ENCODE measurements at regions not wholly inside any gene's neighbourhood (a gene's known extent, or its start where the extent isn't known, plus 50 kb on each side); places are given as distances from the start of the nearest gene placed in this dataset.
"Not testable (repeated sequence)": the region's sequence is repeated elsewhere in the genome, so short reads cannot be mapped to it uniquely, and the experiment has no call there.

DNA sequence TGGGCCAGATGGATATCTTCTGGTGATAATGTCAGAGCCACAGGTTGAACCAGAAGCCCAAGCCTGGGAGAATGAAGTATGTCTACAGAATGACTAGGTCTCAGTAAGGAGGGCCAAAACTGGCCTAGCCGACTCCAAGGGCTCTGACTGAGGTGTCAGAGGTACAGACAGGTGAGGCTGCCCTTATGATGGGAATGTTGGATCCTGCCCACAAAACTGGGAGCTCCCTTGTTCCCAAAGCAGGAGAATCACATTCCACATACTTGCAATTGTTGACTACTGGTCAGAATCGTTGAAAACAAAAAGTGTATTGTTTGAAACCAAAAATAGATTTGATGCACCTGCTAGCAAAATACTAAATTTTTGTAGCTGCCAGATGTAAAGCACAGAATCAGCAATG is 350.2 kb downstream of the BCL2L11 start:
- not testable (repeated sequence) for DNase-seq (ENCODE audit: low spot score)

DNA sequence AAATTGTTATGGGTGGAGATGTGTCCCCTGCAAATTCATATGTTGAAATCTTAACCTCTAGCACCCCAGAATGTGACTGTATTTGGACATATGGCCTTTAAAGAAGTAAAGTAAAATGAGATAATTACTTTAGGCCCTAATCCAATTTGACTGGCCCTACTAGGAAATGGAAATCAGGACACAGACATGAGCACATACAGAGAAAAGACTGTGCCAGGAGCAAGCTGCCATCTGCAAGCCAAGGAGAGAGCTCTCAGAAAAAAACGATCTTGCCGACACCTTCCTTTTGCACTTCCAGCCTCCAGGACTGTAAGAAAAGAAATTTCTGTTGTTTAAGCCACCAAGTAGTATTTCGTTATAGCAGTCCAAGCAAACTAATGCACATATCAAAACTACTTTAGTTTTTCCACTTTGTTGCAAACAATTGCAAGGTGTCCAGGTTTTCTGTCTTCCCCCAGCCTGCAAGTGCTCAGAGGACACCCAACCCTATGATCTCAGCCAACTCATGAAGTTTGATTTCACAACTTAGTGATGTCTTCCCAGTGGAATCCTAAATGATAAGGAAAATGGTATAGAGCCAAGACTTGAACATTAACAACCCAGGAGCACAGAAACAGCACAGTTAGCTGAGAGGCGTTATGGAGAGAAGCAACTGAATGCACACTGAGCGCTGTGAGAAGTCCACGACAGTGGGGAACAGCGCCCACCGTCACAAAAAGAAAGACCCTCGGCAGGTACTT is 351.2 kb downstream of the BCL2L11 start:
- DNase-seq (ENCODE audit: low spot score), result not testable (repeated sequence)

DNA sequence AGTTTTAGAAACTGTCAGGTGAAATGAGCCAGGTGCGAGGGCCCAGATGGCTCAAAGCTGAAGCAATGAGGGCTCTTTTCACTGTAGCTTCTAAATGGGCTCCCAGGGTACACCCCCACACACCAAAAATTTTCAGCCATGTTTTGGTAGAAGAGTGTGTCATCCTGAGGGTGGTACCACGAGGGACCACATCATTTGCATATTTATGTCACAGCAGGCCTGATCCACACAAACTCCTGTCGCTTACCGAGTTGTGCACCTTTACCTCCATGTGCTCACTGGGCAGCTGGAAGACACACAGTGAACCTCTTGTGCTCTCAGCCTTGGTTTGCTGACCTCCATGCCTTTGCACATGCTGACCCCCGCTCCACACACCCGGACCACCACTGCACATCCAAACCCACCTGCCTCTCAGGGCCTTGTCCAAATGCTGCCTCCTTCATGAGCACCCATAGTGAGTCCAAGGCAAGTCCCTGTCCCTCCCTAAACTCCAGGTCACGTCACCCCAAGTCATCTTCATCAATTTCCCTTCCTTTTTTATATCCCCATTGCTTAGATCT is 352.2 kb downstream of the BCL2L11 start:
- not testable (repeated sequence) for DNase-seq (ENCODE audit: low spot score)

DNA sequence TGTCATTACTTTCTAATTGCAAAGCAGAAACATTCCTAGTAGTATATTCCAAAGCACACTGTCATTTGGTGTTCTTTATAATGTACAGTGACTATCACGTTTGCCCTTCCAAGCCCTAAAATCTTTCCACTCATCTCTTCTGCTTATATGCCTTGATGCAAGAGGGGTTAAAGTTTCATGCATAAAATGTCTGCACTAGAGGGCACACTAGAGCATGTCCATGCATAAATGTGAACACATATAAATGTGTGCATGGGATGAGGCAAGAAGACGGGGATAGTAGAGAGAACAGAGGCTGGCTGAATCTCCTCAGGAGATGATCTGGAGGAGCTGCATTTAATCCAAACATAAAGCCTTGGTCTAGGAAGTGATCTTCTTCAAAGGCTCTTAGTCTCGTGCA is 352.8 kb downstream of the BCL2L11 start:
- not testable (repeated sequence) for DNase-seq (ENCODE audit: low spot score)

DNA sequence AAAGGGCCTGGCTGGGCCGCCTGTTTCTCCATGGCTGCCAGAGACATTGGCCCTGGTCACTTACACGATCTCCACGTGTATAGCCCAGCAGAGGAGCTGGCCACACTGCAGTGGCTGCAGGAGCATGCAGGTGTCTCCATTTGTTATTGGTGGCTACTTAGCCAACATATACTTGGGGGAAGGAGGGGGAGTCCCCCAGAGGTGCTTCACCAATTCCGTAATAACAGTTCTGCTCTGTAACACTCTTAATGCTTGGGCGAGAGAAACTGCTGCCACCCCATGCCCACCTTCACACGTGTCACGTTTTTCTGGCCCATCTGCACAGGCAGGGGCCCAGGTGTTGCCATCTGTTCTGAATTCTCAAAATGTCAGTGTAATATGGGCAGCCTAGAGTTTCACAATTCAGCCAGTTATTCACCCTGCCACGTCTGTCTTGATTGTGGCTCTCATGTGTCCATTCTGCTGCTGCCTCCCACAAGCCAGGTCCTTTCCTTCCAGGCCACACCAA is 353.5 kb downstream of the BCL2L11 start:
- not testable (repeated sequence) for DNase-seq (ENCODE audit: low spot score)

DNA sequence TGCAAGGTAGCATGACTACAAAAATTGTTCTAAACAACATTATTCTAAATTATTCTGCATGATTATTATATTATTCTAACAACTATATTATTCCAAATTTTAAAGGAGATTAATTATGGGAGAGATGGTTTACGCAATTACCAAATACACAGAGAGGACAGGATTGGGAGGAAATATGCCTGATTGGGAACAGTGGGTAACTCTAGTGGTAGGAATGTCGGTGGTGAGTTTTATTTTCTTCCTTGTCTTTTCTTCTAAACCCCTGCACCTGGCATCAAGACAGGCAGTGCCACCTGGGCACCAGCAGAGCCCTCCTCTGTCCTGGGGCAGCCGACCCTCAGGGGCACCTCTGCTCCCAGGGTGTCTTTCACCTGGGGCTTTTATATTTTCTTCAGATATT is 357.6 kb downstream of the BCL2L11 start:
- not testable (repeated sequence) for DNase-seq (ENCODE audit: low spot score)

DNA sequence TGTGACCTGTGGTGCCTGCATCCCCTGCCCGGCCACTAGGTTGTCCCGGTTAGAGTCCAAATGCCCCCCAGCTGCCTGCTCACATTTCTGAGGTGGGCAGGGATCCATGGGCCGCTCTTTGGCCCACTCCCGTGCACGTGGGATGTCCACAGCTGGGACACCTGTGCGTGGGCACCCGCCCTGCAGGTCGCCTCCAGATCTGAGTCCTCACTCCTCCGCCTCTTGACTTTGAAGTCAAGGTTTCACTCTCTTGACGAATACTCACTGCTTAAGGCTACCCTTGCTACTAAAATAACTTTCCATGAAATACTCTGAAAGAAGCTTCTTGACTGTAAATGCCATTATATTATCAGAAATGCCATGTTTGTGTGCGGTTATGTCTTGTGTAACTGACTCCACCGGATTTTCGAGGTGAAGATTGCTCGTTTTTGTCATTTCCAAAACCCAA is 358.2 kb downstream of the BCL2L11 start:
- DNase-seq (ENCODE audit: low spot score), result not testable (repeated sequence)

DNA sequence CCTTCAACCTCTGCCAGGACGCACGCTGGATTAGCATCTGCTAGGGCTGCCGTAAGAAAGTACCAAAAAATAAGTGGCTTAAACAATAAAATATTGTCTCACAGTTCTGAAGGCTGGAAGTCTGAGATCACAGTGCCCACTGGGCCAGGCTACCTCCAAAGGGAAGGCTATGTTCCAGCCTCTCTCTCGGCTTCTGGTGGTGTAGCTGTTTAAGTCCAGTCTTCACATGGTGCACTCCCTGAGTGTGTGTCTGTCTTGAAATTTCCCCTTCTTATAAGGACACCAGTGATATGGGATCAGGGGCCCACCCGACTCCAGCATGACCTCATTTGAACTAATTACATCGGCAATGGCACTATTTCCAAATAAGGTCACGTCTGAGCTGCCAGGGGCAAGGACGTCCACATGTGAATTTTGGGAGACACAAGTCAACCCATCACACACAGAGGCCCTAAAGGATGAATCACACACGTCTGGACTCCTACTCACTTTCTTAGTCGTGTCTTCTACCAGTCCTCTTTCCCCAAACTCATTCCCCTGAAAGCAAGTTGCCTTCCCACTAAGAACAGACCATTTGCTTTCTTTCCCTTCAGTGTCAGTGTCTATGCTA is 359.4 kb downstream of the BCL2L11 start:
- not testable (repeated sequence) for DNase-seq (ENCODE audit: low spot score)

DNA sequence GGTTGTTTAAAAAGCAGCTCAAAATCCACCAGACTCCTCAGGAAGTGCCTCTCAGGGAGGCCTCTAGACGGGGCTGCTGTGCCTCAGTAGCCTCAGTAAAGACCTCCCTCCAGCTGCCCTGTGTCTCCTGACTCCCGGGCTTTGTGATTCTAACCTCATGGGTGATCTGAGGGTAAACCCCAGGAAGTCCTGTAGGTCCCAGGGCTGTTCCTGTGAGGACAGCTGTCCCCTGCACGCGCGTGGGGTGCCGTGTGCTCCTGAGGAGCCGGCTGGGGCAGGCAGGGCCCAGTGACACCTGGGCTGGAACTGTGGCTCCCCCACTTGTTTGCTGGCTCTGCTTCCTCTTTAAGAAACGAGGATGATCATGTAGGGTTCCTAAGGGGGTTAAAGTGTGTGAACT is 359.9 kb downstream of the BCL2L11 start:
- DNase-seq (ENCODE audit: low spot score), result not testable (repeated sequence)

DNA sequence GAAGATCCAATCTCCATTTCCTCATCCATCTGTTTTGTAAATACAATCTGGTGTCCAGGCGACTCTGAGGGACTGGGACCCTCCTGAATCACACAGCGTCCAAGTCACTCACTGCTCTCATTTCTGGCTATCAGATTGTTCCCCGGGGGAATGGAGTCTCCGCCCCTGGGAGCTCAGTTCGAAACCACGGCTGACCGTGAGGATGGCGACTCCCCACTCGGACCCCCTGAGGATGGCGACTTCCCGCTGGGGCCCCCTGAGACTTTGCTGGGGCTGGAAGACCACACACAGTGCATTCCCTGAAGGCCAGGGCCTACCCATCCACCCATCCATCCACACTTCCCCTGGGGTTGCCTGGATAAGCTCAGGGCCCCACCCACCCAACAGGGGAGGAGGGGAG is 360.5 kb downstream of the BCL2L11 start:
- not testable (repeated sequence) for DNase-seq (ENCODE audit: low spot score)

DNA sequence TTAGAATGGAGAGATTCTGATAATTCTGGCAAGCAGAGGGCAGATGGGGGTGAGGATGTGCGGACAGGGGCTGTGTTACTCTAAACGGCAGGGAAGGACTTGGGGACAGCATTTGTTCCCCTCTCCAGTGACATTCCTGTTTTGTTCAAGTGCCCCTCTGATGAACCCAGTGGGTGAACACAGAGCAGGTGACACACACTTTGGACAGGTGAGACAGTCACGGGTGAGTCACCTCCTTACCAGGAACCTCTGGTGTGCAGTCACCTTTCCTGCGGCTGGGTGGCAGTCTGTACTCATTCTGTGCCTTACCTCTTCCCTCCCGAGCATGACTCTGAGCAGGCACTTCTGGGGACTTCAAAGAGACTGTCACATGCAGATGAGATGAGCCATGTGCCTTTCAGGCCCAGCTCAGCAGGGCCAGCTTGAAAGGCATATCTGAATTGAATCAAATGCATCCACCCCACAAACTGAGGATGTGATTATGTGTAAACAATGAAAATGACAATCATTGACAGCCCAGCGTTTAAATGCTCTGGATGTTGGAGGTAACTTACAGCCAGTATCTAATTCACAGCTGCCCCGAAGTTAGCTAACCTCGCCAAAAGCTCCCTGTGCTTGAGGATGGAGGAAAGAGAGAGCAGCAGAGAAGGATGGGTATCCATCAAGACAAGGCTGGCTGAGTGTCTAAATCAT is 362.4 kb downstream of the BCL2L11 start:
- not testable (repeated sequence) for DNase-seq (ENCODE audit: low spot score)

DNA sequence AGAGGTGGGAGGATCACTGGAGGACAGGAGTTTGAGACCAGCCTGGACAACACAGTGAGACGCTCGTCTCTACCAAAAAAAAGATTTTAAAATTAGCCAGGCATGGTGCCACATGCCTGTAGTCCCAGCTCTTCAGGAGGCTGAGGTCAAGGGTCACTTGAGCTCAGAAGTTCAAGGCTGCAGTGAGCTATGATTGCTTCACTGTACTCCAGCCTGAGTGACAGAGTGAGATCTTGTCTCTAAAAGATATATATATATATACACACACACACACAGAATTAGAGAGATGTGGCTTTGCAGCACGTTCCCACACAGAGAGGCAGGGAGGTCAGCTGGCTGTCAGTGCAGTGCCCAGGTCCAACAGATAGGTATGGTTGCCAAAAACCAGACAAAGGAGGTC is 363.4 kb downstream of the BCL2L11 start:
- not testable (repeated sequence) for DNase-seq (ENCODE audit: low spot score)

DNA sequence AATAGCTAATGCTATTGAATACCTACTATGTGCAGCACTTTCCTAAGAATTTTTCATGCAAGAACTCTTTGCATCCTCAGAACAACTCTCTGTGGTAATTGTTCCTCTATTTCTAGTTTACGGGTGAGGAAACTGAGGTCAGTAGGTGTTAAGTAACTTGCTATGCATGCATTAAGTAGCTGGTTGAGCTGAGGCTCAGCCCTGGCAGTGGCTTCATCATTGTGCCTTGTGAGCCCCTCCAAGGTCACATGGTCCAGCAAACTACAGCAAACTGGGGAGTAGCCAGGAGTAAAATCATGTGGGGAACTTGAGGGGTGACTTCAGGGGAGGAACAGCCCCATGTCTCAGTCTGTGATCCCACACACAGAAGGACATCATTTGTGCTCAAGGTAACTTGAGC is 365.2 kb downstream of the BCL2L11 start:
- DNase-seq (ENCODE audit: low spot score), result not testable (repeated sequence)

DNA sequence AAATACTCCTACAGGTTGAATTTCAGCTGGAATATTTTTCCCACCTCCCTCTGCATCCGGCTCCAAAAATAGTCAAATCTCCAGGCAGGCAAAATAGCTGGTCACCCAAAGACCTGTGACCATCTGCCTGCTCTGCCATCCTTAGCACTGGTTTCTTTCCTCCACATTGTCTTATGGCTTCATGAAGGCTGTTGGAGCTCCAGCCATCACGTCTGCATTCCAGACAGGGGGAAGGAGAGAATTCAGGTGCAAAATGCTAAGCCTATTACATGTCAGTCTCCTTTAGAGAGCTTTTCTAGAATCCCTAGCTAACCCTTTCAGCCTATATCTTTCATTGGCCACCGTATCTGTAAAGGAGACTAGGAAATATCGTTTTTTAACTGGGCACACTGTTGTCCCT is 367.7 kb downstream of the BCL2L11 start:
- not testable (repeated sequence) for DNase-seq (ENCODE audit: low spot score)

DNA sequence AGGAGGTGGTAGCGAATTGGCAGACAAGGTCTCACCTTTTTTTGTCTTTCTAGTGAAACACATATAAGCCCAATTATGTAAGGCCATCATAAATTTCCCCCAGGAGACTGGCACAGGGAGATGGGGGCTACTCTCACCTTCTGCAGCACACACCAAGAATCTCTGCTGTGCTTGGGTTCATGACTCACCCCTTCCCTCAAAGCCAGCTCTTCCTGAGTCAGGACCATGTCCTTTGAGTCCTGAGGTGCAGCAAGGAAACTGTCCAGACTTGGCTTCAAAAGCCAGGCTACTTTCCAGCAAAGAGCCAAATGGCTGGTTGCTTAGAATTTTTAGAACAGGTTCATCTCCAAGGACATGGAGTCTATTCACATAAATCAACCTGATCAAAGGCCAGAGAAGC is 368.7 kb downstream of the BCL2L11 start:
- not testable (repeated sequence) for DNase-seq (ENCODE audit: low spot score)

DNA sequence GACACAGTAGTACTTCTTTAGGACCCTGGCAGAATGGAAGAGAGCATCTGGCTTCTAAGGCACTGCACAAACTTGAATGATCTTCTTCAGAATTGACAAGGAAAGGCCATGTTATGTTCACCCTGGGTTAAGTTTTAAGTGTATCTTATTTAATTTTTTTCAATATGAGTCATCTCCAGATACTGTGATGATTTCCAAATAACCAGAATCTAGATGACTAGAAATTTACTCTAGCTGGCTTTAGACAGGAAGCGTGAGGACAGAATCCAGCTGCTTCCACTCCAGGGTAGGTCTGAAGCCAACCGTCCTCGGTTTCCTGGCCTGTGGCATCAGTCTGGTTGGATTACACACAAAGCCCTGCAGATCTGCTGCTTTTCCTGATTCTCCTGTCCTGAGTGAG is 370.5 kb downstream of the BCL2L11 start:
- DNase-seq (ENCODE audit: low spot score), result not testable (repeated sequence)

DNA sequence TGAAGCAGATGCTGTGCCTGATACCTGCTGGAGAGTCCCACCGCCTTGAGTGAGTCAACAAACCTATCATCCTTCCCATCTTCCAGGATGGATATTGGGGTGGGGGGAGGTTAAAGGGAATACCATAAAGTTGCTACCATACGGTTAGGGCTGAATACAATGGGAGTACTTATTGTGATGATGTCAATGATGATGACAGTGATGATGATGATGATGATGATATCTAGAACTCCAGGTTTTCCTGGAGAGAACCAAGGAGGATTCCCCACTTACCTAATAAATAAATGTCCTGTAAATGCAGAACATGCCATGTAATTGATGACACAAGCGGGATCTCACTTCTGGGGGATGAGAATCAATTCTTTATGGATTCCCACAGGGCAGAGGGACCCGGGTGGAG is 370.9 kb downstream of the BCL2L11 start:
- DNase-seq (ENCODE audit: low spot score), result not testable (repeated sequence)

DNA sequence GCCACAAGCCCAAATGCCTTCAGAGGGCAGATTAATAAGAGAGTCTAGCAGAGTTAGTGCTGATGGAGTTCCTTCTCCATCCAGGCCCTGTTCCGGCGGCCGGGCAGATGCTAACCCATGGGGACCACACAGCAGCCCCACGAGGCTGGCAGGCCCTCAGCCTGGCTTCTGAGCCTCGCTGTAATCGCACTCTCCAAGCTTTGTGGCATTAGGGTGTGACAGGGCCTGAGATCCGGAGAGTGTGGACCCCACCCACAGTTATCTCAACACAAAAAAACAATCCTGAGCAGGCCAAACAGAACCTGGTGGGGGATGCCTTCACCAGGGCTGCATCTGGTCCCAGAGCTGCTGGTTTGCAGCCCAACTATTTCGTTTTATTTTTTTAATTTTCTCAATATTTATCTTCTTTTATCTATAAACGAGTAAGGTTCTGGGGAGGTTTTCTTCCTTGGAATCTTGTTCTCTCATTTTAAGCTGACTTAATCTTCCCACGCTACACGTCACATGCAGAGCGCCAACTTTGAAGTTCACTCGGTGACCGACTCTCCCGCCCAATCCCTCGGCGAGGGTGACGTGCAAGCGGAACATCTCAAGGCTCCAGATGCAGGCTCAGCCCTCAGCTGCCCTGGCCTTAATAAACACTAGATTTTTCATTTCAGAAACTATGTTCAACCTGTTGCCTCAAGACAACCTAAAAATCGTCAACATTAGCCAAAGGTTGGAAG is 372.4 kb downstream of the BCL2L11 start:
- DNase-seq (ENCODE audit: low spot score), result not testable (repeated sequence)

DNA sequence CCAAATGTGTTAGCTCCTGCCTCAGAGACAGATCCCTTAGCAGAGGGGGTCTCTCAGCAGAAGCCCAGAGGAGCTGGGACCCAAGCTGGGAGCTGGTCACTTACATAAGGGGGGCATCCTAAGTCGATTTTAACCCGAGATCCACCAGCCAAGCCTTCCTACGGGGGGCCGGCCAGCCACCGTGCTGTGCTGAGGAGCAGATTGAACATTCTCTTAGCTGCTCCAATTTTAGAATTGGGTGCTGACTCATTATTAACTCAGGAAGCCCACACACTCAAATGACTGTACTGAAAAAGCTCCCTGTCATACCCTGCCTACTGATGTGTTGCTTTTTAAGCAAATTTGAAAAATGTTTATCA is 373.0 kb downstream of the BCL2L11 start:
- DNase-seq (ENCODE audit: low spot score), result peak; percentile 12

DNA sequence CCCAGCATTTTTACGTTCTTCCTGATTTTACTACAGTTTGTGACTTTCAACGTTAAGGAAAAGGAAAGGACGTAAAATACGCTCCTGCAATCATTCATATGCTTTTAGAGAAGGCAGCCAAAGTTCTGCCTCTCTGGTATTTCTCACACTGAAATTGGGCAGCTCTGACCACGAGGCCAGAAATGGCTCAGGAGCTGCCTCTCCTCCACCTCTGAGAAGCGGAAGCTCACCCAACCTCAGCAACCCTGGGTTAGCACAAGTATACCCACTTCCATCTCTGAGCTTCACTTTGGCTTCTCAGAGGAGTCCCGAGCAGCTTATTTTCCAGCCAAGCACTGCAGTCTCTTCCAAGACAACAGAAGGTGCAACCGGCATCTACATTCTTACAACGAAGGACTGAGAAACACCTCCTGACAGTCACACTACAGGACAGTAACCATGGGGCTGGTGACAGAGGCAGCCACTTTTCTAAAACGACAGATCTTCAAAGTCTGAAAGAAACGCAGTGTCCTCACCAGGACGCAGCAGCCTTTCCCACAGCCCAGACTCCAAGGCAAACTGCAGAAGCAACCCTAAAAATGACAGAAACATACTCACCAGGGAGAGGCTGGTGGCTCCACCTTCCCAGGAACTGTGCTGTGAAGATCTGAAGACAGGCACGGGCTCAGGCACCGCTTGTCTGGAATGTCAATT is 373.7 kb downstream of the BCL2L11 start:
- not testable (repeated sequence) for DNase-seq (ENCODE audit: low spot score)

DNA sequence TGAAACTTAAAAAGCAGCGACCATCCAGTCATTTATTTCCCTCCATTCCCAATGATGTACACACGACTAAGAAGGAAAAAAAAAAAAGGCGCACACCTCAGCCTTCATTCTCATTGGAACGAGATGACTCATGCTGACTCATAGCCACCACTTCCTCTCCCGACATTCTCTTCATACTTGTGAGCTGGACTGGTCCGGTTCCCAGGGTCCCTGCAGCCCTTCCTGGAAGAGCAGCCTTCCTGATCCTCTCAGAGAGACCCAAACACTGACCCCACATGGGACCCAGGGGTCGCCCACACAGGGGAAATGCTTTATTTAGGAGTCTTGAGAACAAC is 374.2 kb downstream of the BCL2L11 start:
- DNase-seq (ENCODE audit: low spot score), result not testable (repeated sequence)
